Spleen (tissue), 11 donors: ENCODE measurements at regions not wholly inside any gene's neighbourhood (a gene's known extent, or its start where the extent isn't known, plus 50 kb on each side); places are given as distances from the start of the nearest gene placed in this dataset.

Experiments
- DNase-seq: peaks from one replicate; pipeline ENCODE4 v3.0.0-alpha.2; 2020
- H3K27ac ChIP-seq, 8 donors: fragments of 200-600 bp; sonication (generic) in 7 of 8; 1 replicate in 4 of 8; 2 replicates in 4 of 8; pipeline versions ENCODE4 v1.5.0 to v1.8.0; 2016 to 2021; ENCODE audit warnings: inconsistent platforms in 4 of 8, mild to moderate bottlenecking in 4 of 8, moderate library complexity in 1 of 8
- H3K27me3 ChIP-seq, 7 donors: fragments of 200-600 bp; sonication (generic) in 6 of 7; replicated peaks in 1 of 7; 1 replicate in 4 of 7; 2 replicates in 3 of 7; pipeline versions ENCODE4 v1.5.0 to v1.8.0; 2016 to 2021; ENCODE audit warnings: inconsistent platforms in 3 of 7, mild to moderate bottlenecking in 1 of 7
- H3K36me3 ChIP-seq, 6 donors: fragments of 200-600 bp; sonication (generic) in 5 of 6; 1 replicate in 4 of 6; 2 replicates in 2 of 6; pipeline versions ENCODE4 v1.5.0 to v1.8.0; 2016 to 2021; ENCODE audit warnings: inconsistent platforms in 2 of 6
- H3K4me1 ChIP-seq, 6 donors: fragments of 200-600 bp; sonication (generic) in 5 of 6; 1 replicate in 3 of 6; 2 replicates in 3 of 6; pipeline versions ENCODE4 v1.5.0 to v1.8.0; 2016 to 2021; ENCODE audit warnings: inconsistent platforms in 3 of 6
- H3K4me3 ChIP-seq, 8 donors: fragments of 200-600 bp; sonication (generic) in 7 of 8; 1 replicate in 4 of 8; 2 replicates in 4 of 8; pipeline versions ENCODE4 v1.5.0 to v1.8.0; 2016 to 2021; ENCODE audit warnings: inconsistent platforms in 4 of 8, mild to moderate bottlenecking in 4 of 8, moderate library complexity in 2 of 8
- H3K9me3 ChIP-seq, 8 donors: fragments of 200-600 bp; sonication (generic) in 7 of 8; 1 replicate in 4 of 8; 2 replicates in 4 of 8; pipeline versions ENCODE4 v1.5.0 to v1.8.0; 2016 to 2021; ENCODE audit warnings: inconsistent platforms in 4 of 8
- POLR2A ChIP-seq, 3 donors: fragments of 450-650 bp; IDR thresholded peaks; one replicate each; pipeline ENCODE4 v1.5.1; 2017; ENCODE audit warnings: antibody characterized with exemption in 3 of 3, mild to moderate bottlenecking in 1 of 3
- POLR2AphosphoS5 ChIP-seq, 3 donors: sonication (generic); formaldehyde crosslinking; IDR thresholded peaks; one replicate each; pipeline ENCODE4 v1.5.1; 2017; ENCODE audit warnings: antibody characterized with exemption in 3 of 3
- WGBS, 5 donors: extraction: QIAGEN DNeasy Blood & Tissue Kit in 3 of 5; methylation state at CpG; one replicate each; pipeline versions ENCODE4 v1.1.5 to v1.1.7; 2013 to 2018; 5-methylcytosine and 5-hydroxymethylcytosine counted together
- intact Hi-C: fragments of 100-400 bp; cut with DNase I; formaldehyde crosslinking; loops from one replicate; pipeline ENCODE4 v1.15.0; 2023; ENCODE audit warnings: low total_unique reads
- TF ChIP-seq, protein P1 (sequence below), 11 experiments: fragments of 200-600 bp in 7 of 11; fragments of 450-650 bp in 4 of 11; sonication (generic) in 4 of 11; IDR thresholded peaks in 8 of 11; conservative IDR thresholded peaks in 3 of 11; 1 replicate in 7 of 11; 2 replicates in 4 of 11; pipeline versions ENCODE4 v1.4.0 to v1.8.0; 2016 to 2021; ENCODE audit warnings: antibody characterized with exemption in 11 of 11, inconsistent platforms in 4 of 11, mild to moderate bottlenecking in 1 of 11
- donor health status: healthy with polysubstance abuse.
- donor health status: DM: no; HTN: no; CAD: no; lungs with moderate emphysema.
- donor health status: DM: no; HTN: no; CAD: no.
- donor health status: Bipolar disorder and iron deficiency.
- donor health status: healthy.
- donor health status: DM: no; HTN: no; CAD: no.
- donor health status: DM: yes; HTN: yes; CAD: no.

DNA sequence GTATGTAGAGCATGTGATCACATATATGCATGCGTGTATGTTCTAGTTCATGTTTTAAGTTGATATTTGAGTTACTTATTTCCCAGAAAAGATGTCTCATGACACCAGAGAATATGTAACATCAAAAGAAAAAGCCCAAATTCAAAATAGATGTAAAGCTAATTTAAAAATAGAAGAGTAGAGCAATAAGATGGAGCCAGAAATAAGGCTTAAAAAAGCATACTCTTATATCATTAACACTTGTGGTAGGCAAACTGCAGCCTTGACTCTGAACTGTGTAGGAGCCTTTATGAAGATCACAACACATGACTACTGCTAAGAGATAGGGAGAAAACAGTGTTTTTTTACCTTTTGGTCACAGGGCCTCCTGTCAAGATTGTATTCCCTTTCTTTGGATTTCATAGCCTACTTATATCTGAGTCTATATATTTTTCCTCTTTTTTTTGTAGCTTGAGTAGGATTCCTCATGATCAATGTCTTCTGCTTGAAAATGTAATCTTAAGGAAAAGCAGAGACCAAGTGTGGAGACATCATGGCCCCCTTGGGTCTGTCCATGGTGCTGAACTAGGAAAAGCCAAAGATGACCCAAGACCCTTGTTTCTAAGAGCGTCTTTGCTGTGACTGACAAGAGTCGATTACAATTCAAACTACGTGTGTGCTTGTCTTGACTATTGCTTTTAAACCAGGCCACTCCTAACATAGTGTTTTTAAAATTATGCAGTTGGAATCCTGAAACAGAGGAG is 390.4 kb downstream of the SHISA9 start:
- DNase-seq = no peak
- H3K27me3 ChIP-seq = no peaks in the 10 kb centered on the region
- peaks cover 0 to 4% (median 0%) of the 10 kb centered on the region in 8 donors for H3K9me3 ChIP-seq
- 79 to 88% (median 82%) methylated on average over 4 of the region's 4 CpGs for WGBS, 5 donors
- H3K27ac ChIP-seq = no peak overlapping the region
- TF ChIP-seq POLR2A (IDR thresholded peaks at IDR 0.05) (no peak), POLR2AphosphoS5 (IDR thresholded peaks at IDR 0.05) (no peak)
- TF ChIP-seq, protein P1, sequence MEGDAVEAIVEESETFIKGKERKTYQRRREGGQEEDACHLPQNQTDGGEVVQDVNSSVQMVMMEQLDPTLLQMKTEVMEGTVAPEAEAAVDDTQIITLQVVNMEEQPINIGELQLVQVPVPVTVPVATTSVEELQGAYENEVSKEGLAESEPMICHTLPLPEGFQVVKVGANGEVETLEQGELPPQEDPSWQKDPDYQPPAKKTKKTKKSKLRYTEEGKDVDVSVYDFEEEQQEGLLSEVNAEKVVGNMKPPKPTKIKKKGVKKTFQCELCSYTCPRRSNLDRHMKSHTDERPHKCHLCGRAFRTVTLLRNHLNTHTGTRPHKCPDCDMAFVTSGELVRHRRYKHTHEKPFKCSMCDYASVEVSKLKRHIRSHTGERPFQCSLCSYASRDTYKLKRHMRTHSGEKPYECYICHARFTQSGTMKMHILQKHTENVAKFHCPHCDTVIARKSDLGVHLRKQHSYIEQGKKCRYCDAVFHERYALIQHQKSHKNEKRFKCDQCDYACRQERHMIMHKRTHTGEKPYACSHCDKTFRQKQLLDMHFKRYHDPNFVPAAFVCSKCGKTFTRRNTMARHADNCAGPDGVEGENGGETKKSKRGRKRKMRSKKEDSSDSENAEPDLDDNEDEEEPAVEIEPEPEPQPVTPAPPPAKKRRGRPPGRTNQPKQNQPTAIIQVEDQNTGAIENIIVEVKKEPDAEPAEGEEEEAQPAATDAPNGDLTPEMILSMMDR (IDR thresholded peaks at IDR 0.05 in 8 of 11, conservative IDR thresholded peaks at IDR 0.05 in 3 of 11) = no peak
- H3K4me3 ChIP-seq = no peak overlapping the region
- no peaks in the 10 kb centered on the region for H3K36me3 ChIP-seq
- H3K4me1 ChIP-seq = no peaks in the 10 kb centered on the region
- intact Hi-C loops = no loop called here

DNA sequence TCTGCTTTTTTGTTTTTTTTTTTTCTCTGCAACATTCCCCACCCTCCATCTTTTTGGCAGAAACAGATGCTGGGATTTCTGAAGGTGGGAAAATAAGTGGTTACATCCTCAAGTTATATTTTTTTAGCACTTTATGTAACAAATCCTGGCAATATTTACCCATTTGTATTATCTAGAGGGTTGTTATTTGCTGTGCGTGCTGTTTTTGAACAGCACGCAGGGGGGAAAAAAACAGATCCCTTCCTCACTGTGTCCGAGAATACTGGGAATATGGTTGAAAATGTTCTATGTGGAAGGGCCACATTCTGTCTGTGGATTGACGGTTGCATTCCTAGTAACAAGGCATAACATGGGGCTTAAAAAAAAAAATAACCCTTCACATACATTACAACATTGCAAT is 394.8 kb downstream of the SHISA9 start:
- 85 to 97% (median 90%) methylated on average over 4 of the region's 4 CpGs for WGBS, 5 donors

DNA sequence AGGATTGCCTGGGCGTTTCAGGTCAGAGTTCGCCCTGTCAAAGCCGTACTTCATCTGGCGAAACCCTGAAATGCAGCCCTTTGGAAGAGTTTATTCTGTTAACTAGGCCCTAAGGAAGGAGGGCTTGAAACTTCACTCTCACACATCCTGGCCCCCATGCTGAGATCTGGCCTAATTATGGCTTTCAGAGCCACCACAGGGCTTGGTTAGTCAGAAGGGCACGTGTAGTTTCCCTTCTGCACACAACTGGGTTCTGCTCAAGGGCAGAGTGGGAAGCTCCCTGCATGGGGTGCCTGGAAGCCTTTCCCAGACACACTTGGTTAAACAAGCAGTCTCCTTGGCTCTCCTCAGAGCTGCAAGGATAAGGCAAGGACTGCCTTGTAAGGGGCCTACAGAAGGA is 397.3 kb downstream of the SHISA9 start:
- H3K27ac ChIP-seq = no peak overlapping the region
- intact Hi-C loops = no loop called here
- H3K4me1 ChIP-seq = no peaks in the 10 kb centered on the region
- H3K27me3 ChIP-seq = no peaks in the 10 kb centered on the region
- H3K9me3 ChIP-seq = no peaks in the 10 kb centered on the region
- no peak overlapping the region for H3K4me3 ChIP-seq
- no peaks in the 10 kb centered on the region for H3K36me3 ChIP-seq
- no peak for DNase-seq
- TF ChIP-seq POLR2A (IDR thresholded peaks at IDR 0.05) = no peak
- TF ChIP-seq POLR2AphosphoS5 (IDR thresholded peaks at IDR 0.05) = no peak
- TF ChIP-seq, protein P1 (IDR thresholded peaks at IDR 0.05 in 8 of 11, conservative IDR thresholded peaks at IDR 0.05 in 3 of 11) = no peak
- 62 to 76% (median 65%) methylated on average over 5 of the region's 5 CpGs for WGBS, 5 donors

More for the DNA sequence above, 394.8 kb downstream of the SHISA9 start:
- TF ChIP-seq, protein P1 (IDR thresholded peaks at IDR 0.05 in 8 of 11, conservative IDR thresholded peaks at IDR 0.05 in 3 of 11) = no peak
- TF ChIP-seq POLR2A (IDR thresholded peaks at IDR 0.05) (no peak), POLR2AphosphoS5 (IDR thresholded peaks at IDR 0.05) (no peak)
- DNase-seq = no peak
- H3K4me1 ChIP-seq = no peaks in the 10 kb centered on the region
- intact Hi-C loops = no loop called here
- no peak overlapping the region for H3K4me3 ChIP-seq
- no peaks in the 10 kb centered on the region for H3K36me3 ChIP-seq
- H3K27ac ChIP-seq = no peak overlapping the region
- no peaks in the 10 kb centered on the region for H3K27me3 ChIP-seq
- peaks cover 0 to 4% (median 0%) of the 10 kb centered on the region in 8 donors for H3K9me3 ChIP-seq

DNA sequence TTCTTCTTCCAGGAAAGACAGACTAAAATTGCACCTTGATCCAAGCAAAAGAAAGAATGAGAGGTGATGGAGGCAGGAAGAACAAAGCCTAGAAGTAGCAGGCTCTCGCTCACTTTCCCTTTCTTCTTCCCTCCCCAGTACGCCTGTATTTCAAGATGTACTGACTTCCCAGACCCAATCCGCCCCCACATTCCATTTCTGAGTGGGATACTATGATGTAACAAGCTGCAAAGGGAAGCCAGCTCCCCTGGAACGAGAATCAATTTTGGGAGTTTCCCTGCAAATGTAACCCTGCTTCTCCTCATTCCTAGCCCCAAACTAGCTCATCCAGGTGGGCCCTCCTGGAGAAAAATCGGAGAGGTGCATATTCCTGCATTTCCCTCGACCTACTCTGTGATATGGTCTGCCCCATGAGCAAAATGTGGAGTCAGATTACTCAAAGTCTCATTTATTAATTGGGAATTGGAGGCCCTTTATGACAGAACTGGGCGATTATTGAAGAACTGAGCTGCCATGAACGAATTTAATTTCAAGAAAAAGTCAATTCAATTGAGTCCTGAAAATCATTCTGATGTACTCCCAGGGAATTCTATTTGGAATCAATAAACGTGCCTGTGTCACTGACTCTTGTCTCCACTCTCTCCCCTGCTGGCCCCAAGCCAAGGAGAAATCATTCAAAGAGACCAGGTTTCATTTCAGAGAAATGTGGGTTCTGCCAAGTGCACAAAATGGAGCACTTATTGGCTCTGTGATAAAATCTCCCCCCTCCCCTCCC is 398.9 kb downstream of the SHISA9 start:
- Histone ChIP-seq H3K27ac (no peak overlapping the region), H3K4me1 (no peaks in the 10 kb centered on the region), H3K9me3 (no peaks in the 10 kb centered on the region), H3K4me3 (no peak overlapping the region), H3K36me3 (no peaks in the 10 kb centered on the region), H3K27me3 (no peaks in the 10 kb centered on the region)
- 51 to 68% (median 64%) methylated on average over 9 of the region's 9 CpGs for WGBS, 5 donors
- DNase-seq = no peak
- intact Hi-C loops = no loop called here
- no peak for TF ChIP-seq POLR2AphosphoS5 (IDR thresholded peaks at IDR 0.05)
- TF ChIP-seq, protein P1 (IDR thresholded peaks at IDR 0.05 in 8 of 11, conservative IDR thresholded peaks at IDR 0.05 in 3 of 11) = no peak
- TF ChIP-seq POLR2A (IDR thresholded peaks at IDR 0.05) = no peak
